ENCODE measurements at regions not wholly inside any gene's neighbourhood (a gene's known extent, or its start where the extent isn't known, plus 50 kb on each side); places are given as distances from the start of the nearest gene placed in this dataset.

DNA sequence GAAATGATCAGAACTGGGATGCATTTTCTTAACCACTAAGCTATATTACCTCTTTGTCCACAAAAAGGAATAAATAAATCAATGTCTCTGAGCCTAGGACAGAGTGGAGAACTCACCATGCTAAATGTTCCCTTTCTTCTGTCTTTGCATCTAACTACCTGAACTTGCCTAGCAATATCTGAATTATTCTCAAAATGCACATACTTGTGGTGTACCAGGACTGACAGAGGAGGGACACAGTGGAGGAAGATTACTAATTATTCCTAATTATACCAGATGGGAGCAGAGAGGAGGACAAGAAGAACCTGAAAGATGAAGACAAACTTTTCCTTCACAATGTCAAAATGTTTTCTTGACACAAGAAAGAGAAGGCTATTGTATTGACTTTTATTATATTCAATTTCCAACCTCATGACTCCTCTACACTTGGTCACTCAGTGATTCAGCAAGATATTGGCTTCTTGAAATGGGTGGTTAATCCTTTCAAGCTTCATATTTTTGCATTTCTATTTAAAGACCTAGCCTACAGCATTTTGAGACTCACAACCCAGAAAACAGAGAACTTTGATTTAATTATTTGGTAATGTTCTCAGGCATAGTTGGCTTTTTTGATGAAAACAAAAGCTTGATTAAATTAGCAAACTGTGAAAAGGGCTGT is 117.2 kb upstream of the LRFN5 start:
- Histone ChIP-seq H2BK5ac (ENCODE audit: insufficient read length, low read length) (no peak overlapping the region), H3T11ph (ENCODE audit: low read length) (no peak overlapping the region), H4K8ac (replicated peaks; ENCODE audit: insufficient read length, low read depth, low read length) (no peak overlapping the region), H4K5ac (ENCODE audit: insufficient read length, low read depth, low read length) (no peak overlapping the region), H4K91ac (ENCODE audit: insufficient read length, low read depth, low read length) (no peak overlapping the region), H3K79me1 (ENCODE audit: insufficient read depth, low read depth, low read length, poor library complexity, severe bottlenecking) (no peaks in the 10 kb centered on the region), H3K4me1 (ENCODE audit: insufficient read depth, low read length) (no peaks in the 10 kb centered on the region), H2BK15ac (ENCODE audit: low read depth, low read length) (no peak overlapping the region), H3K14ac (ENCODE audit: insufficient read depth, low read length) (no peak overlapping the region), H2BK20ac (ENCODE audit: low read depth, low read length, poor library complexity, severe bottlenecking) (no peak overlapping the region), H3K4me2 (ENCODE audit: insufficient read depth, insufficient read length, low read length) (no peak overlapping the region), H3K56ac (ENCODE audit: insufficient read length, low read depth, low read length) (no peak overlapping the region), H3K79me2 (ENCODE audit: insufficient read depth, low read length) (no peaks in the 10 kb centered on the region), H3K27me3 (ENCODE audit: insufficient read depth, low read length) (no peaks in the 10 kb centered on the region), H3K23me2 (ENCODE audit: insufficient read length, low read depth, low read length, poor library complexity, severe bottlenecking) (no peaks in the 10 kb centered on the region), H3K23ac (ENCODE audit: insufficient read length, low read depth, low read length) (no peak overlapping the region), H3K27ac (ENCODE audit: insufficient read length, low read depth, low read length) (no peak overlapping the region), H2AFZ (ENCODE audit: low read length) (no peak overlapping the region), H2AK5ac (ENCODE audit: insufficient read length, low read length) (no peak overlapping the region), H3K18ac (ENCODE audit: insufficient read length, low read depth, low read length) (no peak overlapping the region), H2BK12ac (ENCODE audit: insufficient read length, low read depth, low read length) (no peak overlapping the region), H3K9ac (ENCODE audit: extremely low read depth, insufficient read length, low read length) (no peak overlapping the region), H3K4ac (ENCODE audit: low read depth, low read length) (no peak overlapping the region), H4K20me1 (ENCODE audit: control insufficient read depth, insufficient read depth, insufficient read length) (no peaks in the 10 kb centered on the region), H3K9me3 (ENCODE audit: control insufficient read depth, low read depth, low read length) (no peaks in the 10 kb centered on the region), H2BK120ac (ENCODE audit: low read depth, low read length, poor library complexity, severe bottlenecking) (no peak overlapping the region)
- Mint-ChIP-seq H3K4me1 (no peaks in the 10 kb centered on the region), H3K27ac (no peak overlapping the region), H3K36me3 (ENCODE audit: insufficient read depth in 1 of 3, low read depth in 3 of 3) (no peaks in the 10 kb centered on the region), H3K9me3 (no peaks in the 10 kb centered on the region), H3K4me3 (no peak overlapping the region), H3K27me3 (ENCODE audit: low read depth) (no peaks in the 10 kb centered on the region)
- no peak for DNase-seq
- TF ChIP-seq, protein P1, sequence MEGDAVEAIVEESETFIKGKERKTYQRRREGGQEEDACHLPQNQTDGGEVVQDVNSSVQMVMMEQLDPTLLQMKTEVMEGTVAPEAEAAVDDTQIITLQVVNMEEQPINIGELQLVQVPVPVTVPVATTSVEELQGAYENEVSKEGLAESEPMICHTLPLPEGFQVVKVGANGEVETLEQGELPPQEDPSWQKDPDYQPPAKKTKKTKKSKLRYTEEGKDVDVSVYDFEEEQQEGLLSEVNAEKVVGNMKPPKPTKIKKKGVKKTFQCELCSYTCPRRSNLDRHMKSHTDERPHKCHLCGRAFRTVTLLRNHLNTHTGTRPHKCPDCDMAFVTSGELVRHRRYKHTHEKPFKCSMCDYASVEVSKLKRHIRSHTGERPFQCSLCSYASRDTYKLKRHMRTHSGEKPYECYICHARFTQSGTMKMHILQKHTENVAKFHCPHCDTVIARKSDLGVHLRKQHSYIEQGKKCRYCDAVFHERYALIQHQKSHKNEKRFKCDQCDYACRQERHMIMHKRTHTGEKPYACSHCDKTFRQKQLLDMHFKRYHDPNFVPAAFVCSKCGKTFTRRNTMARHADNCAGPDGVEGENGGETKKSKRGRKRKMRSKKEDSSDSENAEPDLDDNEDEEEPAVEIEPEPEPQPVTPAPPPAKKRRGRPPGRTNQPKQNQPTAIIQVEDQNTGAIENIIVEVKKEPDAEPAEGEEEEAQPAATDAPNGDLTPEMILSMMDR (conservative IDR thresholded peaks at IDR 0.05) = no peak
